IPS-18c (cell line): ENCODE measurements at regions not wholly inside any gene's neighbourhood (a gene's known extent, or its start where the extent isn't known, plus 50 kb on each side); places are given as distances from the start of the nearest gene placed in this dataset.
"Not testable (repeated sequence)": the region's sequence is repeated elsewhere in the genome, so short reads cannot be mapped to it uniquely, and the experiment has no call there.

Experiments
- H3K4me3 ChIP-seq: 2 replicates; pipeline ENCODE4 v1.7.0; 2013; ENCODE audit warnings: low read depth, mild to moderate bottlenecking, low read length, moderate library complexity; ENCODE audit not compliant: insufficient read depth
- H3K9me3 ChIP-seq: one replicate; pipeline ENCODE4 v1.6.1; 2013; ENCODE audit warnings: mild to moderate bottlenecking, low read length, moderate library complexity; ENCODE audit not compliant: control insufficient read depth, insufficient read depth

DNA sequence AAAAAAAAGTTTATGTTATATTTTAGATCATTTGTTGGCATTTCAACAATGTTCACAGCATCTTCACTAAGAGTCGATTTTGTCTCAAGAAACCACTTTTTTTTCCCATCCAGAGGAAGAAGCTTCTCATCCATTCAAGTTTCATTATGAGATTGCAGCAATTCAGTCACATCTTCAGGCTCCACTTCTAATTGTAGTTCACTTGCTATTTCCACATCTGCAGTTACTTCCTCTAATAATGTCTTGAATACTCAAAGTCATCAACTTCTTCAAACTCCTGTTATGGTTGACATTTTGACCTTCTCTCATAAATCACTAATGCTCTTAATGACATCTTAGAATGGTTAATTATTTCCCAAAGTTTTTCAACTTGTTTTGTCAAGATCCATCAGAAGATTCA, 61.3 kb upstream of the CHORDC1 start:
- Histone ChIP-seq H3K4me3 (no peak overlapping the region), H3K9me3 (no peaks in the 10 kb centered on the region)

GRCh38 chr11:90282551-90283071, 59.8 kb upstream of the CHORDC1 start:
- not testable (repeated sequence) for H3K4me3 ChIP-seq, H3K9me3 ChIP-seq

DNA sequence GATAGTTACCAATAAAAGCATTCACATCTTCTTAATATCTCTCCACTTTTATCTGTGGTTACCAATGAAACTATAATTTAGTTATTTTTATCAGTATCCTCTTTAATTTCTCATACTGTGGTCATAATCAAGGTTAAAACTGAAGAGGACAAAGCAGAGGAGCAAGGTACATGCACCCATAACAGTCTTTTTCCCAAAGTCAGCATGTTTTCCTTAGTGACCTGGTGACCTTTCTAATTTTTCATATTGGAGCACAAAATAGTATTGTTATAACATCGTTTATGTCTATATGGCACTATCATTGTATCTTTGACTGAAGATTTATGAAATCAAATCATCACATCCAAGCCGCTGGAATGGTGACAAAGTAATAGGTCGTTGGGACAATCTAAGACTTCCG, 51.5 kb upstream of the CHORDC1 start:
- Histone ChIP-seq H3K9me3 (peaks cover 4% of the 10 kb centered on the region), H3K4me3 (no peak overlapping the region)
